NCI-H2196 (cell line): ENCODE measurements at regions not wholly inside any gene's neighbourhood (a gene's known extent, or its start where the extent isn't known, plus 50 kb on each side); places are given as distances from the start of the nearest gene placed in this dataset.
A peak's percentile ranks its signal among the peaks of the same experiment; 100 is the strongest.

ENCODE experiments used
- DNase-seq: peaks from one replicate; lab custom pipeline; 2025; ENCODE audit not compliant: unreplicated experiment; lab: John Stamatoyannopoulos, UW

DNA sequence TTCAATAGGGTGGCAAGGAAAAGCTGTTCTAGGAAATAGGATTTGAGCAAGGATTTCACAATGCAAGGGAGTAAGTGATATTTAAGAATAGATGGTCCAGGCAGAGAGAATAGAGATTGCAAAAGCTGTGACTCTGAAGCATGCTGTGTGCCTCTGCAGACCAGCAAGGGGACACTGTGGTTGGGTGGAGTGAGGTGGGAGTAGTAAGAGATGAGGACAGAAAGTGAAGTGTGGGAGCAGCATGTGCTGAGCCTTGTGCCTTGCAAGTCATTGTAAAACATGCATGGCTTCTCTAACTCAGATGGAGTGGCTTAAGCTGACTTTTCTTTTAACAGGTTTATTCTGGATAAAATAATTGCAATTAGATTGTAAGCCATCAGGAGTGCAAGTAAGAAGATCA lies 442.4 kb downstream of the CCSER2 start:
- no peak for DNase-seq

DNA sequence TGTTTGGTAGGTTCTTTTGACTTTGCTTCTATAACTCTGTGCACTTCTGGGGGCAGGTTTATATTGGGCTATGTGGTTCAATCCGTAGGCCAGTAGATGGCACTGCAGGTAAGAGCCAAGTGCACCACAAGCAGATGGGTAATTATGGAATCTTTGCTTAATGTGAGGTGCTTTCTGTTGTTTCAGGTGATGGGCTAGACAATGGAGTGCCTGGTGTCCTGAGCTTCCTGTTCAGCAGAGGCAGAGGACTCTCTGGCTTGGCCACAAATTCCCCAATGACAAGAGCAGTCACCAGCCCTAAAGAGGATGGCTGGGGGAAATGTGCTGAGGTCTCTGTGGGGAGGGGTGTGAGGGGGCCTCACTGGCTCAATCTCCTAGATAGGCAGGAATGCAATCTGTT lies 455.0 kb downstream of the CCSER2 start:
- peak; percentile 17 for DNase-seq

DNA sequence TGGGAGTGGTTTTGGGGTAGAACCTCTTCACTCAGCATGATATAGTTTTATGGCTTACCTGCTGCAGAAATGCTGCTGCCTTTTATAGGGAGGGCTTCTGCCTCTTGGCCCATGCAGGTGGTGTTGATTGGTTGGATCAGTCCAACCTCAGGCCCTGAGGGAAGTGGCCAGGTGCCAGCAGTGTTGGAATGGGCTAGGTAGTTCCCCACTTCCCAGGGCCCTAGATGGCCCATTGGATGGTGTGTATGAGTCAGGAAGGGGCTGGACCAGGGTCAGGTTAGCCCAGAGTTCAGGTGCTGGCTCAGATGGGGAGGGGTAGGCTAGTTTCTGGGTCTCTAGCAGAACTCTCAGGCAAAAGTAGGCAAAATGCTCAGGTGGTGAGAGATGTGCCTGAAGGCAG lies 455.5 kb downstream of the CCSER2 start:
- DNase-seq = no peak

DNA sequence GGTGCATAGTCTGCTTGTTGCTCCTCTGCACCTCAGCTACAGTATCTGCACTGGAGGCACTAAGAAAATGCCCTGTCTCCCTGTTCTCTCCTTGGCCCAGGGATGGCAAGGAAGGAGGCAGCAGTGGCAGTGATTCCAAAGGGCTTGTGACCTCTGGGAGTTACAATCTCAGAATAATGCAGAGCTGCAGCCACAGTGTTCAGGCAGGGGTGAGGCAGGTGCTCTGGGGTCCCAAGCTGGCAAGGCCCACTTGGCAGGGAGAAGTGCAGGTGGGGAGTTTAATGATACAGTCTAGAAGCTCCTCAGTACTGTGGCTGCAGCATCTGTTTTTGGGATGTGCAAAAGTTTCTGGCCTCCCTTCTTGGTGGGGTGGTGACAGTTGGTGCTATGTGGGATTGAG lies 456.4 kb downstream of the CCSER2 start:
- no peak for DNase-seq

DNA sequence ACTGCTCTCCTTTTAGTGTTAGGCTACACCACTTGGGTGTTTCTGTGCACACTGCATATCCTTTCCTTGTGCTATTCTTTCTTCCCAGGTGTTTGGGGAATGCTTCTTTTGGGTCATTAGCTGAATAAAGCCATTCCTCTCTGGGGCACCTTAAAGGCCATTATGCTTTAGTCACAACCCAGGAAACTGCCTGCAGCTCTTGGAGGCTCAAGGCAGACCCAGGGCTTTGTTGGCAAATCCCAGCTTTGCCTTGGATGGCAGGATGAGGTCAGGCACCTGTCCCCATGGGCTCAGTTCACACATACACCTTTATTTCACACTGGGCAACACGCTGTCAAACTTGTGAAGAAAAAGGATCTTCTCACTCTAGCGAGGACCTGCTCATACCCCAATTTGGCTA lies 460.6 kb downstream of the CCSER2 start:
- no peak for DNase-seq

DNA sequence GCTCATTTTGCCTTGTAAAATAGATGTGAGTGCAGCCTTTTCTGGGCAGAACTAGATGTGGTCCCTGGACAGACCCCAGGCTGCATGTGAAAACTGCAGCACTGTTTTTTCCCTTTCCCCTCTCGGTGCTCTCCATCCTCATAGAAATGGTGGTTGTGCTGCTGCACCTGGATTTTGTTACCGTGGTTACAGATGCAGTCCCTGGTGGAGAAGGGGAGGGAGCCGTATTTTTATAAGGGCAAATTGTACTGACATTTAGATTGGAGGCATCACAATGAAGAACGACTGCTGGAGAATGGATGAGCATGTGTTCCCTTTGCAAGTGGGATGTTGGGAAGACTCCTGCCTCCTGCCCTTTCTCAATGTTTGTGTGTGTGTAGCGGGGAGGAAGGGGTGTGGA lies 469.9 kb downstream of the CCSER2 start:
- no peak for DNase-seq

DNA sequence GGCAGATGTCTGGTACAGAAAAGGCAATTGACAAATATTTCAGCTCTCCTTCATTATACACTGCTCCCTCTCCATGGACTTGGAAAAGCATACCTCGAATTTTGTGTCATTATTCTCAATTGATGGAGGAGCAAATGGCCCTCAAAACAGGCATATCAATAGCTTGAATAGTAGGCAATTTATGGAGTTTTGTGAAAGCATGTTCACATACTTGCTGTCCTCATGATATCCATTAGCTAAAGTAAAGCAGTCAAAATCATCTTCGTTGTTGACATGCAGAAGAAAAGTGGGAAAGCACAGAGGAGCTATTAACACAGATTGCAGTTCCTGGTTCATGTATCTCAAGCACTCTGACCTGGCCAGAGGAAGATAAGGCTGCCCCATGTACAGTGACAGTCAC lies 472.8 kb downstream of the CCSER2 start:
- DNase-seq = no peak

DNA sequence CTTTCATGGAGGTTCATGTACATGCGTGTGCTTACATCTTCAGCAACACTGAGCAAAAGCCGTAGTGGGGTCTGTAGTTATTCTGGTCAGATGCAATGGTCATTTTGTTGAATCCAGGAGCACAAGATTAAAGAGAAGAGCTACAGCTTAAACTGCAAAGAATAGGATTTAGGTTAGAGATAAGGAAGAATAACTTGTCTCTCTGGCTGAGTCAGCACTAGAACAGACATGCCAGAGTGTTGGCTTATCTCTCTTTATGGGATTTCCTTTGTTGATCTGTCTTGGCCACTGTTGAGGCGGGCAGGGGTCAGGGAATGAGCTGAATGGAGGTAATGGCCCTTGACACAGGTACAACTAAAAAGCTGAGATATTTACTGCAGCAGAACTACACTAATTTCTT lies 473.5 kb downstream of the CCSER2 start:
- DNase-seq = no peak

DNA sequence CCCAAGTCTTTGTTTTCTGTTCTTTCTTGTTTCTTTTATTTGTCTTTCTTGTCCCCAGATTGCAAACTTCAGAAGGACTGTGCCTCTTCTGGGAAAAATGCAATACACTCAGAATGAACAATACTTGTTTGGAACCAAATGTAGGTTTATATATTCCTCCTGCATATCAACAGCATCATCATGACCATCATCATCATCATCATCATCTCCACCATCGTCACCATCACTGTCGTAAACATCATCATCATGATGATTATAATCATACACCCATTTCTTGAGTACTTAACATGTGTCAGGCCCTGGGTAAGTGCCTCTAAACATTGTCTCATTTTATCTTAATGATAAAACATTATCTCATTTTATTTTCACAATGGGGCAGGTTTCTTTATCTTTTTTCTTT lies 476.8 kb downstream of the CCSER2 start:
- DNase-seq = no peak

DNA sequence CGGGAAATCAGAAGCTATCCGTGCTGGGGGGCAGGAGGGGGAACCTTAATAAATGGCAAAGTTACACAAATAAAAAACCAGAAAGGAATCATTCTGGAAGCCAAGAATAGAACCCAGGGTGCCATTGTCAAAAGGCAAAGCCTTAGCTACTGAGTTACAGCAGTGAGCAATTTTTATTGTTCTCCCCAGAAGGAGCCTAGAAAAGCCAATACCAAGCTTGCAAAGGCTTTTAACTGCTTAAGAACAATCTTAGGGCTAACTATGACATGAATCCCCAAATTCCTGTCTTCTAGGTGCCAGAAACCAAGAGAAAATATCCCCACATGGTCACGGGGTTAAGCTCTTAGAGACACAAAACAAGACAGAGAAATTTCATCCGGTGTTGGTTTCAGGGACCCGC lies 482.7 kb downstream of the CCSER2 start:
- no peak for DNase-seq

DNA sequence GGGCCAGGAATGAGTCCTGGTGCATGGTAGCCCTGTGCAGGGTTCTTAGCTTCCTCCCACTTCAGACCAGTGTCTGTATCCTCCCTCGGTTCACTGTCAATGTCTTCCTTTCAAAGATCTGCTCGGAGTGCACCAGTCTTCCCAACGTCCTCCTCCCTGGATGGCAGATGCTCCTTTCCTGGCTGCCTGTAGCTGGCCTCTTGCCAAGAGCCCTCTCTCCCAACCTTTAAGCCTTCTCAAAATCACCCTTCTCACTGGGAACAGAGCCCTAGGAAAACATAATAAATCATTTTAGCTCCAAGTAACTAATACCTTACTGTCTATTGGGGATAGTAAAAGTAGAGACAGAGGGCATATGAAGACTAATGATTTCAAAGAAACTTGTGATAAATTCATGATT lies 490.6 kb downstream of the CCSER2 start:
- no peak for DNase-seq

DNA sequence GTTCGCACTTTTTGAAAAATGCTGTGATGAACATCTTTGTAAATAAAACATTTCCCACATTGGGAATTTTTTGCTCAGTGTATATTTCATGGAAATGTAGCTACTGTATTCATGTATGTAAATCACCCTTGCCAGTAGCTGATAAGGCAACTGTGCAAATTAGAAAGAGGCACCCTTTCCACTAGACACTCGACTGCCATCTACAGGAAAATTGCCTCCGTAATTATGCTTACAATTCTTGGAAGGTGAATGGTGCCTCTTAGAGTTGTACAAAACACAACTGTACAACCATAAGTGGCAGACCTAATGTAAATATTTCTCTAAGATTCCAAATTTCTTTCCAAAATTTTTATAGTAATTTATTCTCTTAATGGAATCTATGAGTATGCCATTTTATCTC lies 491.7 kb downstream of the CCSER2 start:
- no peak for DNase-seq

DNA sequence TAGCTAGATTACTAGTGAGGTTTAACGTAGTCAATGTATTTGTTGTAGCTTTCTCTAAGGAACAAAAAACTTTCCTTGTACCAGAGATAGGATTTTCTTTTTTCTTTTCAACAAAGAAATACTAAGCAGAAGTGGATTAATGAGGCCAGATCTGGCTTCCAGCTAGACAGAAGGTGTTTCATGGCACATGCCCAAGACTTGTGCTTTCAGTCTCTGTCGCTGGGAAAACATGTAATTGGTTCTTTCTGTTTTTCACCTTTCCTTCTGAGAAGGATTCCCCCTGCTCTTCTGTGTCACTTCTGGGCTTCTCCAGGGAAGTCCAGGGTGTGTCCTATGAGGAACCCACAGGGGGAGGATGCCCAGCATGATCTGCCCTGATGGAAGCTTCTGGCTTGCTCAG lies 492.2 kb downstream of the CCSER2 start:
- DNase-seq = no peak

DNA sequence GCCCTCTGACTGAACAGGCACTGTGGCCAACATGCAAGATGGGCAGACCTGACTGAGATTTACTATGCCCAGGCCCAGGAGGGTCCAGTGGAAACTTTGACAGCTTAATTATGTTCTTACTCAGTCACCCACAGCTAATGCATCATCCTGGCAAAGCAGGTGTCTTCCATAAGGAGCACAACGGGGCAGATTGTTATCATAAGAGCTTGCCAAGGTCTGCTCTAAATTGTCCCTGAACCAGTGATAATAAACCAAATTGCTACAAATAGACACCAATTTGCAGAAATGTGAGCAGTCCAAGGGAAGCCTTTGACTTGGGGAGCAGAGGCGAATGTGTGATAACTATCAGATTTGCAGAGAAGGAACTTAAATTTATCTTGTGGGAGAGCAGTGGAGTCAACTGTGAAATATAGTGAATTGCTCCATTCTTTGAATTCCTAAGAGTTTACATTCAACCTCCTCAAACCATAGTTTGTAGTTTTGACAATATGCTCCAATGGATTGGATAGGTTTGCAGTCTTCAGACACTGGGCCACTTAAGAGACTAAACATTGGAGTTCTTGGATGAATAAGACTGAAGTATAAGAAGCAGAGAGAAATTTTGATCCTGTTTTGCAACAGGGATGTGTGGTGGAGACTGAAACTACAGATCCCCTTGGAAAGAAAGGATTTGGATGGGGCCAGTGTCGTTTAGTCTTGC lies 494.7 kb downstream of the CCSER2 start:
- no peak for DNase-seq

DNA sequence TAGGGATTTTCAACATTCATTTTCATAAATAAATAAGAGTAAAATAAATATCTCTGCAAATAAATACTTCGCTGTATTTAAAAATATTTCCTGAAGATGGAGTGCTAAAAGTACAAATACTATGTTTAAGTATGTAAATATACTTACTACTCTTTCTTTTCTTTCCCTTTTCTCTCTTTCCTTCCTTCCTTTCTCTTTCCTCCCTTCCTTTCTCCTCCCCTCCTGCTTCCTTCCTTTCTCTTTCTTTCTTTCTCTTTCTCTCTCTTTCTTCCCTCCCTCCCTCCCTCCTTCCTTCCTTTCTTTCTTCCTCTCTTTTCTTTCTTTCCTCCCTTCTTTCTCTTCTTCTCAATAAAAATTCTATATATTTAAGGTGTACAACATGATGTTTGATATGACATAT lies 496.1 kb downstream of the CCSER2 start:
- no peak for DNase-seq

DNA sequence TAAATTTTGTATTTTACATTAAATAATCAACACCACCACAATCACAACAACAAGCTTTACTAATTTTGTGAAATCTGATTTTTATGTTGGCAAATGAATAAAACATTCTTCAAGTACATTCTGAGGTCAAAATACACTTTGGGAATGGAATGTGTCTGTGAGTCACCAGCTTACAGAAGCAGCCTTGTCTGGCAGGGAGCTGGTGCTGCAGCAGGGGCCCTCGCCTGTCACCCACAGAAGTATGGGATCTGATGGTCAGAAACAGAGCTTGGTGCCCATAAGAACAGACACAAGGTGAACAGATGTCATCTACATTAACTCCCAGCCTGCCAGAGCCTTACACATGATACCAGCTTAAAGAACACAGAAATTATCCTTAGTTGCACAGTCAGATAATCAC lies 496.9 kb downstream of the CCSER2 start:
- no peak for DNase-seq

DNA sequence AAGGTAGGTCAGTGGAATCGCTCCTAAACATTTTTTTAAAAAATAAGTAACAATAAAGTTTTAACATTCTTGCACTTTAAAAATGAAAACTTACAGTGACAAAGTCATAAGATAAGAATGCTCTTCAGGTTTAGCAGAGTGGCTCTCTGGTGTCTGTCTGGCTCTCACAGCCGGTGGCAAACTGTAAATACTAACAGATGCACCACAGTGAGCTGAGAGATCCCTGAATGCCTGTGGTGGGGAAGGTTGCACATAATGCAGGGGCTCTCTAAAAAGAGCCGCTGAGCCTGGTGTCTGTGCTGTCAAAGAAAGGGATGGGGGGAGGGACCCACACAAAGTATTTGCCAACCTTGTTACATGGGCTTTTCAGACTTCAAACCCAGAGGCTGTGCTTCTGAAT lies 498.3 kb downstream of the CCSER2 start:
- DNase-seq = no peak

DNA sequence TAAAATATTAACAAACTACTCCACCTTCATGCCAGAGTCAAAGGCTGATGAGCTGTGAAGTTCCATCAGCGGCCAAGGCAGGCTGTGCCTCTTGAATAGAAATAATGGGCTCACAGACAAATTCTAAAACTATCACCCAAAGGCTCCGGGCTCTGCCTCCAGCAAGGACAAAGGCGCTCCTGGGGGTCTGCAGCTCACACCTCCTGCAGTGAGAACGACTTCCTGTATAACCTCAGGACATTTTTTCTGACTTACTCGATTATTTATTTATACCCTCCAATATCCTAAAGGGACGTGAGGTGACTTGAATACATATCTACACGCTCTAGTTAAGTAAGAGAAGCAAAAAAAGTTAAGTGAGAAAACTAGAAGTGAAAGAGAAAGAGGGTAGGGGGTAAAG lies 500.7 kb downstream of the CCSER2 start:
- no peak for DNase-seq

DNA sequence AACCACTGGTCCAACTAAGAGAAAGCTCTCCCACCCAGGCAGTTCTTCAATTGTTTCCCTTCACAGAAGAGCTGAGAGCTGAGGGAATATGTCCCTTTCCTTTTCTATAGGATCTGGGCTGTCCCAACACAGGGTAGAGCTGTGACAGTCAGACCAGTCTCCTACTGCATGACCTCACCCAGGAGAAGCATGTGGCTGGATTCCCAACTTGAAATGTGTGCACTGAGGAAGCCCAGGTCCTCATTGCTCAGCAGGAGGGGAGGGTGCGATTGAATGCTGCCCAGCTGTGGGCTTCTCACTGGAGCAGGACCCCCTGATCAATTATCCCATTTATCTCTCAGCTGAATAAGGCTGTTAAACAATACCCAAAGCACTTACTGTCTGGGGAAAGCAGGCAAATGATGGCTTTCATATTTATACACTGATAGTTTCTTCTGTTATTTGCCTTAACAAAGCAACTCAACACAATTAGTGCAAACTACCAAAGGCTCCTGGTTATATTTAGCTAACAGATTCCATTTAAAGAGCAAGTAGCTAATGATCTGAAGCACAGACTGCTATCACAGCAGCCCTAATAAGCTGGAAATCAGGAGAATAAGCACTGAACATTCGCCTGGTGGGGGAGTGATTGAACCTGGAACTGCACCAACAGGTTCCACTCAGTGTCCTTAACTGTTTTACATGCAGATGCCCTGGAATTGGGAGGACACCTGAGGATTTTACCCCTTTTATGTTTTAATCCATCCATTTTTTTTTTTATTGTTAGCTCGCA lies 508.8 kb downstream of the CCSER2 start:
- no peak for DNase-seq

DNA sequence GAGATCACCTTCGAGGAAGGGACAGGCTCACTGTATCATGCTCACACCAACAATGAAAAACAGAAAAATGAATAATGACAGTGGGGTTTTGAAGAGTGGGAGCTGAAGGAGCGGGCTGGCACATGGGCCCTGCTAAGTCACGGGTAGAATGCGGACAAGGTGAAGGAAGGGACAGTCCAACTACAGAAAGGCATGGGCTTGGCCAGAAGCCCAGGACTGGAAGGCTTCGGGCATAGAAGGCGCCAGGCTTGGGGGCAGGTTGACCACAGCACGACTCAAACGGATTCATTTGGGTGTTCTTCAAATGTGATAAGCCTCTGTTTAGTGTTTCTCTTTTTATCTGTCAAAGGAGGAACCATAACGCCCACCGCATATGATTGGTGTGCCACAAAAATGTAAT lies 509.5 kb downstream of the CCSER2 start:
- no peak for DNase-seq

DNA sequence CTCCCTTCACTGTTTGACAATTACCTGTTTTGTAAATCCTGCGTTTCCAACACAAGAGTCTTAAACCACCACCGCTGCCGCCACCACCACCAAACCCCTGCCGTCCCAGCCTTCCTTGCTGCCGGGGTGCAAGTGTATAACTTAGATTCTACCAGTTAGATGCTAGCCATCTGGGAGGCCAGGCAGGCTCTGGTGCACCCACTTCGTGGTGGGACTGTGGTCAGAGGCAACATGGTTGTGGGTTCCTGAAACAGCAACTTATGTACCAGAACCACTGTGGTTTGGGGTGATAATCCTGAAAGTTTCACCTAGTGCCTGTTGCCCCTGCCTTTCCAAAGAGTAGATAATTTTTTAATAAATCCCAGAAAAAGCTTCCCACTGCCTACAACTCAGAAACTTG lies 510.5 kb downstream of the CCSER2 start:
- no peak for DNase-seq

DNA sequence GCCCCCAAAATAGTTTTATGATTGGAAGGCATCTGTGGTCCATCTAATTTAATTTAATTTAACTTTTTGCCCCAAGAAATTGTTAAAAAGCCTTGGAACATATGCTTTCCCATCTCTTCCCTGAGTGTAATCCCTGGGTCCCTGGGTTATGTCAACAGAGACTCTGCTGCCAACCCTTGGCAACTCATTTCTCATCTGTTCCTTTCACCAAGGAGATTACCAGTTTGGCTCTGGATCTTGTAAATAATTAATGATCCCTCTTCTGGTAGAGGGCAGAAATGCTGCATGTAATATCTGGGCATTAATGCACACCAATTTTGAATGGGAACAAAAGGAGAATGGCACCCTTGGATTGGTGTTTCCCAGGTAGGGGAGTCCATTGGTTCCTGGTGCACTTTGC lies 514.2 kb downstream of the CCSER2 start:
- DNase-seq = no peak

DNA sequence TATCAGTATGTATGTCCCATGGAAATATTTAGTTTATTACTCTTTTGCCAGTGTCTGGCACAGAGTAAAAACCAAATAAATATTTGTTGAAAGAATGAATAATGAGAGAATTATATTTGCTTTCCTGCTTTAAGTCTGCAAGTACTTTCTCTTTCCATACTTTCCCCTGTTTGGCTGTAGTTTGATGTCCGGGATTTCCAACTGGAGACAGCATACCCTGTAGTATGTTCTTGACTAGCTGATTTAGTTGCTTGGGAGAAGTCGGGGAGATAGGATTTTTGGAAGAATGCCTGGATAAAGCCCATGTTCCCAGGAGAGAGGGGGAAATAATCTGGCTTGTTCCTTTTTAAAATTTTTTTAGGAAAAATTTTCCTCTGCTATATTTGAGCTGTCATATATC lies 516.1 kb downstream of the CCSER2 start:
- DNase-seq = no peak
